Activated B cell treated with CpG ODN at 0.5 μM for 24 hours (primary cell): ENCODE measurements at regions not wholly inside any gene's neighbourhood (a gene's known extent, or its start where the extent isn't known, plus 50 kb on each side); places are given as distances from the start of the nearest gene placed in this dataset.

Experiments
- ATAC-seq: fragments of 200-7000 bp; cut with Tn5 transposase; one replicate; pipeline ENCODE4 v1.10.0; 2021; ENCODE audit warnings: low read depth, mild to moderate bottlenecking, moderate library complexity
- CTCF ChIA-PET: fragments of 350-600 bp; sonication (Branson Sonifier 250); formaldehyde crosslinking; loops from one replicate; lab custom pipeline; 2021; ENCODE audit warnings: antibody characterized with exemption; lab: Charles Lee
- POLR2A ChIA-PET: fragments of 350-600 bp; sonication (Branson Sonifier 250); formaldehyde crosslinking; loops from one replicate; lab custom pipeline; 2021; ENCODE audit warnings: antibody characterized with exemption; lab: Charles Lee
- DNase-seq: peaks from one replicate; pipeline ENCODE4 v3.0.0; 2022
- H3K27ac Mint-ChIP-seq: one replicate; pipeline ENCODE4 v1.8.0; 2020; ENCODE audit warnings: mixed read lengths
- H3K27me3 Mint-ChIP-seq: one replicate; pipeline ENCODE4 v1.8.0; 2021; ENCODE audit warnings: mixed read lengths
- H3K36me3 Mint-ChIP-seq: one replicate; pipeline ENCODE4 v1.8.0; 2021; ENCODE audit warnings: low read depth, mixed read lengths
- H3K4me1 Mint-ChIP-seq: one replicate; pipeline ENCODE4 v1.8.0; 2021; ENCODE audit warnings: mixed read lengths
- H3K4me3 Mint-ChIP-seq: one replicate; pipeline ENCODE4 v1.8.0; 2020; ENCODE audit warnings: mild to moderate bottlenecking, mixed read lengths
- H3K9me3 Mint-ChIP-seq: one replicate; pipeline ENCODE4 v1.8.0; 2020; ENCODE audit warnings: mixed read lengths
- intact Hi-C: fragments of 100-400 bp; cut with micrococcal nuclease; formaldehyde crosslinking; loops from one replicate; pipeline ENCODE4 v1.15.1; 2024
- TF ChIP-seq, protein P1 (sequence below): fragments of 200-600 bp; IDR thresholded peaks from one replicate; pipeline ENCODE4 v1.8.0; 2022; ENCODE audit warnings: antibody characterized with exemption, mild to moderate bottlenecking

DNA sequence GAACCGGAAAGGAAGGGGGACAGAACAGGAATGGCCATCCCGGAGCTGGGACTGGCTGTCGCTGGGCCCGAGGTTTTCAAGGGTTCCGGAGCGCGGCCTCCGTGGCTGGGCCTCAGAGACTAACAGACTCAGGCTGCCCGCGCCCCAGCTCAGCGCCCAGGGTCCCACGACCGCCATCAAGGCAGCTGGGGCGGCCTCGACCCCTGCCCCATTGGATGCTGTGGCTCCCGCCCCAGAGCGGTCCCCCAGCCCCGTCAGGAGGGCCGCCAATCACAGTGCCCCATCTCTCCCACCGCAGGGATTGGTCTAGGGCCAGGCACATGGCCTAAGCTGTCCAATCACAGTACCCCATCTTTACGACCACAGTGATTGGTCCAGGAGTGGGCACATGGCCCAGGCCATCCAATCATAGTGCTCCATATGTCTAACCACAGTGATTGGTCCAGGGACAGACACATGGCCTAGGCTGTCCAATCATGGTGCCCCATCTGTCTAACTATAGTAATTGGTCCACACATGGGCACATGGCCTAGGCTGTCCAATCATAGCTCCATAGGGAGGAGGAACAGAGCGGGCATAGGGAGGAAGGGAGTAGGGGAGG lies 105.3 kb upstream of the NKX1-1 start:
- peaks cover 2% of the 10 kb centered on the region for H3K9me3 Mint-ChIP-seq
- ChIA-PET POLR2A (no interaction called here), CTCF (no interaction called here)
- DNase-seq = no peak
- intact Hi-C loops = no loop called here
- no peak overlapping the region for H3K4me3 Mint-ChIP-seq
- H3K36me3 Mint-ChIP-seq = no peaks in the 10 kb centered on the region
- H3K4me1 Mint-ChIP-seq = no peaks in the 10 kb centered on the region
- peaks cover 4% of the 10 kb centered on the region for H3K27me3 Mint-ChIP-seq
- H3K27ac Mint-ChIP-seq = no peak overlapping the region
- ATAC-seq = no peak
- TF ChIP-seq, protein P1, sequence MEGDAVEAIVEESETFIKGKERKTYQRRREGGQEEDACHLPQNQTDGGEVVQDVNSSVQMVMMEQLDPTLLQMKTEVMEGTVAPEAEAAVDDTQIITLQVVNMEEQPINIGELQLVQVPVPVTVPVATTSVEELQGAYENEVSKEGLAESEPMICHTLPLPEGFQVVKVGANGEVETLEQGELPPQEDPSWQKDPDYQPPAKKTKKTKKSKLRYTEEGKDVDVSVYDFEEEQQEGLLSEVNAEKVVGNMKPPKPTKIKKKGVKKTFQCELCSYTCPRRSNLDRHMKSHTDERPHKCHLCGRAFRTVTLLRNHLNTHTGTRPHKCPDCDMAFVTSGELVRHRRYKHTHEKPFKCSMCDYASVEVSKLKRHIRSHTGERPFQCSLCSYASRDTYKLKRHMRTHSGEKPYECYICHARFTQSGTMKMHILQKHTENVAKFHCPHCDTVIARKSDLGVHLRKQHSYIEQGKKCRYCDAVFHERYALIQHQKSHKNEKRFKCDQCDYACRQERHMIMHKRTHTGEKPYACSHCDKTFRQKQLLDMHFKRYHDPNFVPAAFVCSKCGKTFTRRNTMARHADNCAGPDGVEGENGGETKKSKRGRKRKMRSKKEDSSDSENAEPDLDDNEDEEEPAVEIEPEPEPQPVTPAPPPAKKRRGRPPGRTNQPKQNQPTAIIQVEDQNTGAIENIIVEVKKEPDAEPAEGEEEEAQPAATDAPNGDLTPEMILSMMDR = no peak

DNA sequence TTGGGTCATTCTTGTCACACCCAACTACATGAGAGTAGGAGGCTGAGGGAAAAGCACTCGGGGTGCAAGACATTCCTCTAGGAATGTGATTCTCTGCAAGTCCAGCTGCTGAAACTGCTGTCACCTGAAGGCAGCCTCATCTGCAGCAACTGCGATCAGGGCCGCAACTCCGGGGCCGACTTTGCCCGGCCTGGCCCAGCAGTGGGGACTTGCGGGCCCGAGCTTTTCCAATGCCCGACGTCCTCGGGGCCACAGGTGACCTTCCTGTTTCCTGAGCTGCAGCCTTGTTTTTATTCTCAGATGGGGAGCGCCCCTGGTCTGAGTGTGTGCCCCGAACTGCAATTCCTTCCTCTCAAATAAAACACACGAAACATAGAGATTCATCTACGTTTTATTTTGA lies 104.7 kb upstream of the NKX1-1 start:
- CTCF ChIA-PET = no interaction called here
- no peaks in the 10 kb centered on the region for H3K4me1 Mint-ChIP-seq
- TF ChIP-seq, protein P1 = no peak
- peaks cover 3% of the 10 kb centered on the region for H3K27me3 Mint-ChIP-seq
- H3K9me3 Mint-ChIP-seq = peaks cover 2% of the 10 kb centered on the region
- POLR2A ChIA-PET = no interaction called here
- ATAC-seq = no peak
- H3K4me3 Mint-ChIP-seq = no peak overlapping the region
- H3K27ac Mint-ChIP-seq = no peak overlapping the region
- intact Hi-C loops = no loop called here
- no peak for DNase-seq
- H3K36me3 Mint-ChIP-seq = no peaks in the 10 kb centered on the region

DNA sequence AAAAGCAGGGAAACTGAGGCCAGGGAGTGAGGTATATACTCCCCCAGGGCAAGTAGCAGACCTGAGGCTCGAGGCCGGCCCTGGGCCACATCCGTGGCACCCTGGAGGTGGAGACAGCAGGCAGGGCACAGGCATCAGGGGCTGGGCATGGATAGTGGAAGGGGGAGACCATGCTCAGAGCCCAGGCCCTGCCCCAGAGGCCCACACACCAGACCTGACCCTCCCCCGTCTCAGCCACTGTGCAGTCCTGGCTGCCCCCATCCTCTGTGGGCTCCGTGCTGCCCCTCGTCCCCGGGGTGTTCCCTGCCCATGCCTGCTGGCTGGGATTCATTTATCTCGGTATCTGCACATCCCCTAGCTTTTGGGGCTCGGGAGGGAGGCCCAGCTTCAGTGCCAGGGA lies 103.1 kb upstream of the NKX1-1 start:
- POLR2A ChIA-PET = no interaction called here
- no peaks in the 10 kb centered on the region for H3K36me3 Mint-ChIP-seq
- peak; percentile 2 for DNase-seq
- no peak overlapping the region for H3K4me3 Mint-ChIP-seq
- TF ChIP-seq, protein P1 = no peak
- peaks cover 2% of the 10 kb centered on the region for H3K9me3 Mint-ChIP-seq
- H3K4me1 Mint-ChIP-seq = no peaks in the 10 kb centered on the region
- CTCF ChIA-PET = no interaction called here
- peaks cover 3% of the 10 kb centered on the region for H3K27me3 Mint-ChIP-seq
- no peak for ATAC-seq
- intact Hi-C loops = no loop called here
- H3K27ac Mint-ChIP-seq = no peak overlapping the region

DNA sequence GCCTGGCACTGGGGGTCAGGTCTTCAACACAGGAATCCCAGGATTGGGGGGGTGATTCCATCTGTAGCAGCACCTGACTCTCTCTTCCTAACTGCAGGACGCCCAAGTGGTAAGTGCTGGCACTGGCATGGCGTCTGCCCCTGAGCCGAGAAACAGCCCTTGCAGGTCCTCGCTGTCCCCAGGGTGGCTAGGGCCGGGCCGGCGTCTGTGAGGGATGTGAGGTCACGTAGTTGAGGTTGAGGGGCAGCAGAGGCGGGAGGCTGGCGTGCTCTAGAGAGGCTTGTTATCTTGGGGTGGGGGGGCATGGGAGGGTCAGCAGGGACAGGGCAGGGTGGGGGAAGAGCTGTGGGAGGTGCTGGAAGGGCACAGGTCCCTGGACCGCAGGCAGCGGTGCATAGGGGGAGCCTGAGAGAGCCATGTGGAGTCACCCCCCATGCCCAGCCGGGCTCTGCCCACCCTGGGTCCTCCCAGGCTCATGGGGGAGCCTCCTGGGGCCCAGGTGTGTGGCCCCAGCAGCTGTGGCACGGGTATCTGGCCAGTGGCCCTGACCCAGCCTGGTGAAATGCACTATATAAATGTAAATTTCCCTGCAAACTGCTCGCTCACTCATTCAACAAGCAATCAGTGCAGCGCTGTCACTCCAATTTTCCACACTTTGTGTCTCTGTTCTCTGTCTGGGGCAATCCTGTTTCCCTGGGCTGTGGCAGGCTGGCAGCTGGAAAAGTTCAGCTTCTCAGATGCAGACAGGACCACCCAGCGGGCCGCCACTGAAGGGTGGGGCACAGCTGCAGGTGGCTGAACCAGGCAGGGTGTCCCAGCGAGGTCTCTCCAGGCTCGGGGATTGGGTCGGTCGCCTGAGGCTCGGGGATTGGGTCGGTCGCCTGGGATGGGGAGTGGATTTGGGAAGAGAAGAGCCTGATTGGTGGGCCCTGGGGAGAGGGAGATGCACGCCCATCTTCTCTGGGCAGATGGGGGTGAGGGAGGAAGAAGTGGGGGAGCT lies 102.2 kb upstream of the NKX1-1 start:
- DNase-seq (peak; percentile 4), ATAC-seq (no peak)
- Mint-ChIP-seq H3K4me1 (no peaks in the 10 kb centered on the region), H3K9me3 (peaks cover 2% of the 10 kb centered on the region), H3K36me3 (no peaks in the 10 kb centered on the region), H3K27ac (no peak overlapping the region), H3K27me3 (peaks cover 3% of the 10 kb centered on the region), H3K4me3 (no peak overlapping the region)
- CTCF ChIA-PET = no interaction called here
- intact Hi-C loops = no loop called here
- POLR2A ChIA-PET = no interaction called here
- TF ChIP-seq, protein P1 = no peak

DNA sequence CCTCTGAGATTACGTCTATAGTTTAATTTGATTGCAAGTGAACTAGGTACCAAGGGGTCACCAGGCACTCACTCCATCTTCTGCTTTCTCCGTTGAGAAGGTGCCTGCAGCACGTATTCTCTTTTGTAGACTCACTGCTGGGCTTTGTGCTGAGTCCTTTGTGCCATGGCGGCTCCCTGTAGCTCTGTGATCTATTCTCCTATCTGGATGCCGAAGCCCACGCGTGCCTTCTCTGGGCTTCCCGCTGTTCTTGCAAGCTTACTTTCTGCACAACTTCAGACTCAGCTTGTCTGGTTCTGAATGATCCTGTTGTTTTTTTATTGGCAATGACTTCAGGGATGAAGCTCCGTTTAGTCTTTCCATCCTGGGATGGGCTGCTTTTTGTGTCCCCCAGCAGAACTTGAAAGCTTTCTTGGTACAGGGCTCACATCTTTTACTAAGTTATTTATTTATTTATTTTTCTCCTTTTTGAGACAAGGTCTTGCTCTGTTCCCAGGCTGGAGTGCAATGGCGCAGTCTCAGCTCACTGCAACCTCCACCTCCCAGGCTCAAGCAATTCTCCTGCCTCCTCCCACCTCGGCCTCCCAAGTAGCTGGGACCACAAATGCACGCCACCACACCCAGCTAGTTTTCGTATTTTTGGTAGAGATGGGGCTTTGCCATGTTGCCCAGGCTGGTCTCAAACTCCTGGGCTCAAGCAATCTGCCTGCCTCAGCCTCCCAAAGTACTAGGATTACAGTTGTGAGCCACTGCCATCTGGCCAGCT lies 100.9 kb upstream of the NKX1-1 start:
- H3K27me3 Mint-ChIP-seq = peaks cover 4% of the 10 kb centered on the region
- DNase-seq (no peak), ATAC-seq (no peak)
- ChIA-PET CTCF (no interaction called here), POLR2A (no interaction called here)
- H3K4me3 Mint-ChIP-seq = no peak overlapping the region
- H3K36me3 Mint-ChIP-seq = no peaks in the 10 kb centered on the region
- no peak overlapping the region for H3K27ac Mint-ChIP-seq
- intact Hi-C loops = no loop called here
- TF ChIP-seq, protein P1 = no peak
- peaks cover 2% of the 10 kb centered on the region for H3K9me3 Mint-ChIP-seq
- H3K4me1 Mint-ChIP-seq = no peaks in the 10 kb centered on the region
